ENCODE measurements at regions not wholly inside any gene's neighbourhood (a gene's known extent, or its start where the extent isn't known, plus 50 kb on each side); places are given as distances from the start of the nearest gene placed in this dataset.

- TF ChIP-seq TCF12 (IDR thresholded peaks at IDR 0.05; ENCODE audit: low read depth, low read length) (no peak), JUN (IDR thresholded peaks at IDR 0.05; ENCODE audit: low read depth, low read length) (no peak), MAX (IDR thresholded peaks at IDR 0.05) (no peak)
These were observed 372.1 kb upstream of the NR2F2 start (continued) for GRCh38 chr15:95958382-95958781.

All from H1 (cell line).